Stomach (tissue), 4 donors: ENCODE measurements at regions not wholly inside any gene's neighbourhood (a gene's known extent, or its start where the extent isn't known, plus 50 kb on each side); places are given as distances from the start of the nearest gene placed in this dataset.

ENCODE experiments used
- EP300 ChIP-seq: sonication (generic); formaldehyde crosslinking; IDR thresholded peaks from one replicate; pipeline ENCODE4 v1.6.1; 2017; ENCODE audit warnings: antibody characterized with exemption
- POLR2A ChIP-seq, 4 donors: fragments of 450-650 bp; IDR thresholded peaks; one replicate each; pipeline ENCODE4 v1.6.1; 2016; ENCODE audit warnings: antibody characterized with exemption in 4 of 4, control low read depth in 2 of 4, mild to moderate bottlenecking in 1 of 4, moderate library complexity in 1 of 4
- POLR2AphosphoS5 ChIP-seq, 3 donors: sonication (generic); formaldehyde crosslinking; IDR thresholded peaks; one replicate each; pipeline ENCODE4 v1.6.1; 2016; ENCODE audit warnings: antibody characterized with exemption in 3 of 3
- TF ChIP-seq, protein P1 (sequence below), 7 experiments: fragments of 450-650 bp in 4 of 7; fragments of 200-600 bp in 3 of 7; sonication (generic) in 3 of 7; IDR thresholded peaks; one replicate each; pipeline ENCODE4 v1.5.1; 2016 to 2019; ENCODE audit warnings: antibody characterized with exemption in 7 of 7, control low read depth in 2 of 7, mild to moderate bottlenecking in 1 of 7

DNA sequence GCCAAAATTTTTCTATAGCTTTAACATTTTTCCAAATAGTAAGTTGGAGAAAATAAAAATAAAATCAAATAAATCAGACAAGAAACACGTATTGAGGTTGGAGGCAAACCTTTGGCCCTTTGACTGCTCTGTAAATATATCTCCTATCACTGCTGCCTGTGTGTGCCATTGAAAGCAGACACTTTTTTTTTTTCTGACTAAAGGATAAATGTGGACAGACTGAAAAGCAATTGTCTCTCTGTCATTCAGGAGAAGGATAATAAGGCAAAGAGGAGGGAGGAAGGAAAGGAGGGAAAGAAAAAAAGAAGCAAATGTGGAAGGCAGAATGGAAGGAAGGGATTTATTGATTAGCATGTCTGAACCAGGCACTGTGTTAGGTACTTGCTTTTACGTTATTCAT lies 85.2 kb upstream of the SULF2 start:
- TF ChIP-seq, protein P1, sequence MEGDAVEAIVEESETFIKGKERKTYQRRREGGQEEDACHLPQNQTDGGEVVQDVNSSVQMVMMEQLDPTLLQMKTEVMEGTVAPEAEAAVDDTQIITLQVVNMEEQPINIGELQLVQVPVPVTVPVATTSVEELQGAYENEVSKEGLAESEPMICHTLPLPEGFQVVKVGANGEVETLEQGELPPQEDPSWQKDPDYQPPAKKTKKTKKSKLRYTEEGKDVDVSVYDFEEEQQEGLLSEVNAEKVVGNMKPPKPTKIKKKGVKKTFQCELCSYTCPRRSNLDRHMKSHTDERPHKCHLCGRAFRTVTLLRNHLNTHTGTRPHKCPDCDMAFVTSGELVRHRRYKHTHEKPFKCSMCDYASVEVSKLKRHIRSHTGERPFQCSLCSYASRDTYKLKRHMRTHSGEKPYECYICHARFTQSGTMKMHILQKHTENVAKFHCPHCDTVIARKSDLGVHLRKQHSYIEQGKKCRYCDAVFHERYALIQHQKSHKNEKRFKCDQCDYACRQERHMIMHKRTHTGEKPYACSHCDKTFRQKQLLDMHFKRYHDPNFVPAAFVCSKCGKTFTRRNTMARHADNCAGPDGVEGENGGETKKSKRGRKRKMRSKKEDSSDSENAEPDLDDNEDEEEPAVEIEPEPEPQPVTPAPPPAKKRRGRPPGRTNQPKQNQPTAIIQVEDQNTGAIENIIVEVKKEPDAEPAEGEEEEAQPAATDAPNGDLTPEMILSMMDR (IDR thresholded peaks at IDR 0.05), result no peak
- no peak for TF ChIP-seq POLR2A (IDR thresholded peaks at IDR 0.05)
- TF ChIP-seq POLR2AphosphoS5 (IDR thresholded peaks at IDR 0.05), result no peak
- no peak for TF ChIP-seq EP300
